Stimulated activated CD4-positive, alpha-beta T cell treated with anti-CD3 and anti-CD28 coated beads, Interleukin-4, amount 100 ng/mL, for 24 hours (primary cell): ENCODE measurements at regions not wholly inside any gene's neighbourhood (a gene's known extent, or its start where the extent isn't known, plus 50 kb on each side); places are given as distances from the start of the nearest gene placed in this dataset.
"Not testable (repeated sequence)": the region's sequence is repeated elsewhere in the genome, so short reads cannot be mapped to it uniquely, and the experiment has no call there.

Source experiments
- DNase-seq: peaks from one replicate; pipeline ENCODE4 v3.0.0-alpha.2; 2020

GRCh38 chrX:121876305-121876704 is 828.9 kb downstream of the GLUD2 start:
- no peak for DNase-seq

DNA sequence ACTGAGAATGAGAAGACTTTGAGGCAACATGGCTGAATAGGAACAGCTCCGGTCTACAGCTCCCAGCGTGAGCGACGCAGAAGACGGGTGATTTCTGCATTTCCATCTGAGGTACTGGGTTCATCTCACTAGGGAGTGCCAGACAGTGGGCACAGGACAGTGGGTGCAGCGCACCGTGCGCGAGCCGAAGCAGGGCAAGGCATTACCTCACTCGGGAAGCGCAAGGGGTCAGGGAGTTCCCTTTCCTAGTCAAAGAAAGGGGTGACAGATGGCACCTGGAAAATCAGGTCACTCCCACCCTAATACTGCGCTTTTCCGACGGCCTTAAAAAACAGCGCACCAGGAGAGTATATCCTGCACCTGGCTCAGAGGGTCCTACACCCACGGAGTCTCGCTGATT is 829.9 kb downstream of the GLUD2 start:
- DNase-seq: not testable (repeated sequence)

DNA sequence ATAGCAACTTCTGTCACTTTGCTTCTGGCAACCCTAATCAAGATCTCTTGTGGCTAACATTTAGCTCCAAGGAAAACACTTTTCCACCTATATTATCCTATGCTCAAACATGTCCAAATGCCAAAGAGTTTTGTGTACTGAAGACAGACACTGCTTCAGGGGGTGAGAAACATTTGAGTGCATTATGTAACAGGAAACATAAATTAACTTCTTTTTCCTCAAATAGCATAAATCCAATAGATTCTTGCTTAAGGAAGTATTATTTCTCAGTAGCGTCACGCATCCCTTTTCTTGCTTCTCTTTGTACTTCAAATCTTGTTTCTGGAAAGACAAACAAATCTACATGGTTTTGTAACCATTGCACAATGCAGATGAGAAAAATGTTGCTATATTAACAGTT is 839.1 kb downstream of the GLUD2 start:
- DNase-seq: no peak

DNA sequence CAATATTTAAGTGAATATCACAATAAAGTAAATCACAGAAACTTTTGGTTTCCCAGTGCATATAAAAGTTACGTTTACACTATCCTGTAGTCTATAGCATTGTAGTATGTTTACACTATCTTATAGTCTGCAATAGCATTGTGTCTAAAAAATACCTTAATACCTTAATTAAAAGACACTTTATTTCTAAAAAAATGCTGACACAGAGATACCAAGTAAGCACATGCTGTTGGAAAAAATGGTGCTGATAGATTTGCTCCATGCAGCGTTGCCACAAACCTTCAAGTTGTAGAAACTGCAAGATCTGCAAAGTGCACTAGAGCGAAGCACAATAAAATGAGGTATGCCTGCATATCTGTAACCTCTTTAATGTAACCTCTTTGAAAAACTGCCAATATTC is 847.3 kb downstream of the GLUD2 start:
- DNase-seq: no peak

GRCh38 chrX:121902463-121902862 is 855.1 kb downstream of the GLUD2 start:
- DNase-seq: peak; percentile 3

GRCh38 chrX:121903961-121904360 is 856.6 kb downstream of the GLUD2 start:
- no peak for DNase-seq

- no peak for DNase-seq
Measured at GRCh38 chrX:121921258-121921657, 873.8 kb downstream of the GLUD2 start.

DNA sequence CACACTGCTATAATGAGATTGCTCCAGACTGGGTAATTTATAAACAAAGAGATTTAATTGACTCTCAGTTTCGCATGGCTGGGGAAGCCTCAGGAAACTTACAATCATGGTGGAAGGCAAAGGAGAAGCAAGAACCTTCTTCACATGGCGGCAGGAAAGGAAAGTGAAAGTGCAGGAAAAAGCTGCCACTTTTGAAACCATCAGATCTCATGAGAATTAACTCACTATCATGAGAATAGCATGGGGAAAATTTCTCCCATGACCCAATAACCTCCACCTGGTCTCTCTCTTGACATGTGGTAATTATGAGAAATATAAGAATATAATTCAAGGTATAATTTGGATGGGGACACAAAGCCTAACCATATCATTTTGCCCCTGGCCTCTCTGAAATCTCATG is 884.2 kb downstream of the GLUD2 start:
- DNase-seq: no peak

- DNase-seq: no peak
Measured at GRCh38 chrX:121932688-121933087, 885.3 kb downstream of the GLUD2 start.

GRCh38 chrX:121949041-121949760 is 901.8 kb downstream of the GLUD2 start:
- DNase-seq: no peak

DNA sequence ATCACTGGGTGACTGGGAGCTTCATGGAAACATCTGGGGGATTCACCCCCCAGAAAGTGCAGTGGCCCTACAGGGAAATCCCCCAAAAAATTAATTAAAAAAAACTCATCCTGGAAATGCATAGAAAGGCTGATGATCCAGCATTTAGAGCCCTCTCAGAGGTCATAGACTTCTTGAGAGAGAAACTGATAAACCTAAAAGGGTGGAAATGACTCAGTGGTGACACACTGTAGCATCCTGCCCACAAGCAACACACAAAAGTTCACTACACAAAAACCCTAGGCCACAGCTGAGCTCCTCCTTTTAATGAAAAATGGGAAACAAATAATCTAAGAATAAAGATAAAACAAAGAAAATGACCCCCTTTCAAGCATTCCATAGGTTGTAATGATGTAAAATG is 911.5 kb downstream of the GLUD2 start:
- DNase-seq: no peak

- no peak for DNase-seq
Measured at GRCh38 chrX:121975671-121976070, 928.3 kb downstream of the GLUD2 start.

- no peak for DNase-seq
Measured at GRCh38 chrX:121987163-121987562, 939.8 kb downstream of the GLUD2 start.

DNA sequence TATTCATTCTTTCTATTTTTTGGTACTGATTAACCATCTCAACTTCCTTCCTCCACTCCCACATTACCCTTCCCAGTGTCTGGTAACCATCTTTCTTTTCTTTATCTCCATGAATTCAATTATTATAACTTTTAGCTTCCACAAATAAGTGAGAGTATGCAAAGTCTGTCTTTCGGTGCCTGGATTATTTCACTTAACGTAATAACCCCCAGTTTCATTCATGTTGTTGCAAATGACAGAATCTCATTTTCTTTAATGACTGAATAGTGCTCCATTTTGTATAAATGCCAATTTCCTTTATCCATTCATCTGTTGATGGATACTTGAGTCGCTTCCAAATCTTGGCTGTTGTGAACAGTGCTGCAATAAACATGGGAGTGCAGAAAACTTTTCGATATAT is 940.4 kb downstream of the GLUD2 start:
- no peak for DNase-seq

DNA sequence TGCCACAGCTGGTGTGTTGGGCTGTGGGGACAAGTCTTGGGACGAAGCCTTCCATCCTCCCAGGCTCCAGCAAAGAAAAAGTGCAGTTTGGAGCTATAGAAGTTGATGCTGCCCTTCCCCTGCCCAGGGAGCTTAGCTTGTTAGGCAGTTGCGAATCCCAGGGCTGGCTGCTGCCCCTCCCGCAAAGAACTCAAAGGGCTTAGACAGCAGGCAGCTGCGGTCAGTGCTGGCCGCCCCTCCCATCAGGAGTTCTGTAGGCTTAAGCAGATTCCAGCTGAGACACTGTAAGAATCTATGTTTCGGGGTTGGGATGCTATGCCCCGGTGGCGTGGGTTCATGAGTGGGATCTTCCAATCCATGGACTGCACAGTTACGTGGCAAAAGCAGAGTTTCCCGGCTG is 956.7 kb downstream of the GLUD2 start:
- no peak for DNase-seq

GRCh38 chrX:122026665-122027064 is 979.3 kb downstream of the GLUD2 start:
- no peak for DNase-seq

GRCh38 chrX:122046226-122046625 is 998.8 kb downstream of the GLUD2 start:
- DNase-seq: no peak

- no peak for DNase-seq
Measured at GRCh38 chrX:122046815-122047214, 999.4 kb downstream of the GLUD2 start.

- DNase-seq: no peak
Measured at GRCh38 chrX:122047261-122047660, 999.9 kb downstream of the GLUD2 start.

DNA sequence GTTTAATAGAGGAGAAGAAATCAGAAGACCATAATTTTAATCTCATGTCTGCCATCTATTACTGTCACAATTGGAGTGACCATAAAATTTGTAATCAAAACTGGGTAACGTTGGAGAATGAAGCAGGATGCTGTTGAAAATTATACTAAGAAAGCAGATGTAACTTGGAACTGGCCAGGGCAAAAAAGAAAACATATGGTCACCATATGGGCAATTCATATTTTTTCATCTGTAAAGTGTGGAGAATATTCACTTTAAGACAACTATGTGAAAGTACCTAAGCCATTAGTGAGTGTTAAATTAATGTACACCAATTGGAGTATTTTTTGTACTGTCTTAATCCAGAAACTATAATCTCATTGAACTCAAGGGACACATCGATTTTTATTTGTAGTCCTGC is 1008.0 kb downstream of the GLUD2 start:
- no peak for DNase-seq

- DNase-seq: no peak
Measured at GRCh38 chrX:122055979-122056715, 1008.7 kb downstream of the GLUD2 start.

DNA sequence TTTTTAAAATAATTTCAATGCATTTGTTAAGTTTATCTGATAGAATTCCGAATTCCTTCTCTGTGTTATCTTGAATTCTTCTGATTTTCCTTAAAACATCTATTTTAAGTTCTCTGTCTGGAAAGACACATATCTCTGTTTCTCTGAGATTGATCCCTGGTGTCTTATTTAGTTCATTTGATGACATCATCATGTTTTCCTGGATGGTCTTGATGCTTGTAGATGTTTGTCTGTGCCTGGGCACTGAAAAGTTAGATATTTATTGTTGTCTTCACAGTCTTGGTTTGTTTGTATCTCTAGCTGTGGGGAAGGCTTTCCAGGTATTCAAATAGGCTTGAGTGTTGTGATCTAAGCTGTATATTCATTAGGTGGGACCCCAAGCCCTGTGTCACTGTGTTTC is 1028.8 kb downstream of the GLUD2 start:
- no peak for DNase-seq

DNA sequence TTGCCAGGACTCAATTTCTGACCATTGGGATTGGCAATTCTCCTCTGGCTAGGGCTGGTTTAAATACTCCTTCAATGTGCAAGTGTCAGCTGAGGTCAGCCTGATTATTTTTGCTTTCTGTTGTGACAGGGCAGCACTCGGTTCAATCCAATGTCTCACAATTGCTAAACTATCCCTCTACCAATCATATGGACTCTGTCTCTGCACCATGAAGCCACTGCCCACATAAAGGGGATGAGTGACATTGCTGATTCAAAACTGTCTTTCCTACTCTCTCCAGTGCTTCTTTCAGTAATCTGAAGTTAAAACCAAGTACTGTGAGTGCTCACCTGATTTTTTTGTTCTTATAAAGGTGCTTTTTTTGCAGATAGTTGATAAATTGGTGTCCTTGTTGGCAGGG is 1030.7 kb downstream of the GLUD2 start:
- DNase-seq: no peak

DNA sequence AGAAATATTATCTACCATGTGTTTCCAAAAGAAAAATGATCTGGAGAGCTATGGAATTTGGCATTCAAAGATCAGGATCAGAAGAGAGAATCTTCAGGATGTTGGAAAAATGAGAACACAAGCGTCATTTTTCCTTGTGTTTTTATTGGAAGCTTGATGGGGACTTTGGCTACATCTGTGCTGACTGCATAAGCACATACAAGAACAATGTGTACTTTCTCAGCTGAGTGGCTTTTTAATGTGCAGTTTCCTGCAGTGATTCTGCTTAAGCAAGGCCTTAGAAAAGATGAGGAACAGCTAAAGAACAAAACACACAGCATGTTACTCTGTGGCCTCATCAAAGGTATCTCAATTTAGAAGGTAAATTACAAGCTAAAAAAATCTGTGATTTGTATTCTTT is 1039.9 kb downstream of the GLUD2 start:
- DNase-seq: no peak

DNA sequence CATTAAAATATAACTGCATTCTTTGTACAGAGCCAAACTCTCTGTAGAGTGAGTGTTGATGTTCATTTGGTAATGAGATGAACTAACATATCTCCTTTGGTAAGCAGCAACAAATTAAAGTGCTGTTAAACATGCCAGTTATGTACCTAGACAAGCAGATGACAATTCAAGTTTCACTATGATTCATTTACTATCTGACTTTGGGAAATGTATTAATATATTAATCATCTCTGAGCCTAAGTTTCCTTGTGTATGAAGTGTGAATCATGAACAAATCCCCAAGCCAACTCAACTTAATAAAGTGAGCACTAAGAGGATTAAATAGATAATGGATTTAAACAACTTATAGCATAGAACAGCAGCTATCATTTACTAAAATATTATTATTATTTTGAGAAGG is 1044.2 kb downstream of the GLUD2 start:
- no peak for DNase-seq
